H54 (cell line): ENCODE measurements at regions not wholly inside any gene's neighbourhood (a gene's known extent, or its start where the extent isn't known, plus 50 kb on each side); places are given as distances from the start of the nearest gene placed in this dataset.

Experiments used
- DNase-seq: peaks from one replicate; pipeline ENCODE4 v3.0.0; 2011; ENCODE audit warnings: low spot score, mixed read lengths; ENCODE audit not compliant: insufficient read length
- FAIRE-seq: peaks from 3 replicates; lab custom pipeline; 2011; peaks lifted over from hg19 to GRCh38; lab: Jason Lieb, UNC
- POLR2A ChIP-seq: IDR thresholded peaks from 2 replicates; pipeline ENCODE4 v1.6.1; 2011; ENCODE audit warnings: low read depth, mild to moderate bottlenecking, low read length

DNA sequence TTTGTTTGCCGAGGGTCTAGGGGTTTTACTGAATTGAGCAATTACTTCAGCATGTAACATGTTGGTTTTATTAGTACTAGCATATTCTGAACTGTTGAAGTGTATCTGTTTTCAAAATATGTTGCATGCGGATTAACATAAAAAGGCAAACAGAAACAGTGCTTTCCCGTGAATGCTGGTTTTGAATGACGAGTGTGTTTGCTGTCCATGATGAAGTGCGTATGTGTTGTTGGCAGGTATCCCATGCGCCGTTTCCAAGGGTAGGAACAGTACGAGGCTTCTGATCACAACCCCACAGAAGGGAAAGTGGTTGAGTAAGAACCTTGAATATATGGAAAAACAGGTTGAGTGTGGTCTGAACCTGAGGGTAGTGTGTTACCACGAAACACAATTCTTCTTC is 232.9 kb downstream of the SAMD5 start:
- TF ChIP-seq POLR2A = no peak
- no peak for FAIRE-seq

DNA sequence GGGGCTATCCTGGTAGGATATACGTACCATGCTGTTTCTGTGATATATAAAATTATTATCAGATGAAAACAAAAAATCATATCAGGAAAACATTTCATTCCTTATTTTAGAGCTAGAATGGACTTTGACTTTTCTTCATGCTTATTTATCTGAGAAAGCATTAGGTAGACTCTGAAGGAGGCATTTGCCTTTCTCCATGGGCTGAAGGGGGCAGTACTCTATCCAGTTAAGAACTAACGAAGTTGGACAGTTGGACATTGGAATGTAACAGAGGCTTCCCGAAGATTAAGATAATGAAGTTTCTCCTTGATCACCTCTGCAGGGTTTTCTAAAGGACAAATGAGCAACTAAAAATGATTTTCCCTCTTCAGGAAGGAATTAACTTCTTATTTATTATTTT is 233.9 kb downstream of the SAMD5 start:
- no peak for TF ChIP-seq POLR2A
- DNase-seq = no peak
- no peak for FAIRE-seq

More for the DNA sequence above, 232.9 kb downstream of the SAMD5 start:
- DNase-seq = no peak

DNA sequence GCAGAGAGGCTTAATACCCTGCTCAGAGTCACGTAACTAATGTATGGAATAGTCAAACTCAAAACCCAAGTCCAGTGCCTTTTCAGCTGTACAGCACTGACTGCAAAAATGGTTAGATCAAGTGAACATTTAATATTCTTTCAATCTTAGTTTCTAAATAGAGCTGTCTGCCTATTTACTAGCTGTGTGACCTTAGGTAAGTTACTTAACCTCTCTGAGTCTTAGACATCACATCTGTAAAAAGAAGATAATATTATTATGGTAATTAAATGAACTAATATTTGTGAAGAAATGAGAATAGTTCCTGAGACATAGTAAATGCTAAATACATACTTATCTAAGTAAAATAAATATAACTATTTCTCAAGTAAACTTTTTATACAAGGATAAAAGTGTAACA is 235.5 kb downstream of the SAMD5 start:
- FAIRE-seq (no peak), DNase-seq (no peak)
- no peak for TF ChIP-seq POLR2A

DNA sequence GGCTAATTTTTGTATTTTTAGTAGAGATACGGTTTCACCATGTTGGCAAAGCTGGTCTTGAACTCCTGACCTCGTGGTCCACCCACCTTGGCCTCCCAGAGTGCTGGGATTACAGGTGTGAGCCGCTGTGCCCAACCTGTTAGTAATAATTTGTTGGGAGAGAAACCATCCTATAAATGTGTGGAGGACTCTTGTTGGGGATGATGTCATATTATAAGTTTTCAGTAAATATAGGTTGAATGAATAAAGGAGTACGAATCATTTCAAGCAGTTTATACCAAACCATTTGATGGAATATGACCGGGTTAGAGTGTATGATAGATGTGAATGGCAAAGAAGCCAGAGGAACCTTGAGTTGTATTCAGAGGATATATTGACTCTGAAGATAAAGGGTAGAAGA is 240.8 kb downstream of the SAMD5 start:
- no peak for DNase-seq
- no peak for FAIRE-seq
- no peak for TF ChIP-seq POLR2A

DNA sequence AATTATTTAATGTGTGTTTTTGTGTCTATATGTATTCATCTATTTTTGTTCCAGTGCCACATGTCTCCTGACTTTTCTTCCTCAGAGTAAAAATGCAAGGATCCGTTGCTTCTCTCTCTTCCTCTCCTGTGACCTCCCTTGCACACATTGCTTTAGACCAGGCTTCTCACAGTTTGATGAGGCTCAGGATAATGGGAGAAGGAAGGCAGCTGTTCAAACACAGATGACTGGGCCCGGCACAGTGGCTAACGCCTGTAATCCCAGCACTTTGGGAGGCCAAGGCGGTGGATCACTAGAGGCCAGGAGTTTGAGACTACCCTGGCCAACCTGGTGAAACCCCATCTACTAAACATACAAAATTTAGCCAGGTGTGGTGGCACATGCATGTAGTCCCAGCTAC is 241.9 kb downstream of the SAMD5 start:
- TF ChIP-seq POLR2A = no peak
- DNase-seq = no peak
- FAIRE-seq = no peak

DNA sequence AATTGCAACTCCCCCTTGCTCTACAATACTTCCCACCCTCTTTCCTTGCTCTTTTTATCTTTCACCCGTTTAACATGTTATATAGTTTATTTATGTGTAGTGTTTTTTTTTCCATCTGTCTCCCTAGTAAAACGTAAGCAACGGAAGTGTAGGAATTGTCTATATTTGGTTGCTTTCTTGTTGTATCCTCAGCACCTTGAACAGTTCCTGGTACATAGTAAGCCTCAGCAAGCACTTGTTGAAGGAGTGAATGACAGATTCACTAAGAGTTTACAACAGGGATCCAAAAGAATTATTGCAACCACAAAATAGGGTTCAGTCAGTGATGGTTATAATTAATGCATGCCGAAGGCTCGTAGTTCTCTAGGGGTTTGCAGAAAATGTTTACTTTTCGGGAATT is 242.7 kb downstream of the SAMD5 start:
- no peak for TF ChIP-seq POLR2A
- FAIRE-seq (no peak), DNase-seq (no peak)

DNA sequence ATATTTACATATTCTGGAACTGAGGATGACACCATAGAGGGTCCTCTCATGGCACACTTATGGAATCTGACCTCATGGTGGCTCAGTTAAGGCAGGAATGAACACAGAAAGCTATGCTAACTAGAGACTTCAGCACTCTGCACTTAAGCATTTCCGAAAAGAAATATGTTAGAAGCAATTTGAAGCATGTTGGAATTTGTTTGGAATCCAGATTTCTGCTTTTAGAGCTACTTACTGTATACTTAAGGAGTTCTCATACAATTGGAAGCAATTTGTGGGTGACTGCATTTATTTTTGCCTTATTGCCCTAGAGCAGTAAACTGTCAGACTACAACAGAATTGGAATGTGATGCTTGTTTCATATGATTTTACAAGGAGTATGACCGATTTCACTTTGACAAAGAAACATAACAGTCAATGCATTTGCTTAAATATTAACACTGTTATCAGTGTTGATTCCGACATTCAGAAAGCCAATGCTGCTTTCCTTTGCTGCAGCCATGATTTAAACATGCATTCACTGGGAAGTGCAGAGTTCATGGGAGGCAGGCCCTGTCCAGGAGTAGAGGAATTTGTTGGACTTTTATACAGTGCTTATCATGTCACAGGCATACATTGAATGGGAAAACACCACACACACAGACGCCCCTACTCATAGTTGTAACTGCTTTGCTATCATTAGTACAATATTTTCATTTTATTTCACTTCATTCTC is 244.4 kb downstream of the SAMD5 start:
- no peak for FAIRE-seq
- DNase-seq = no peak
- no peak for TF ChIP-seq POLR2A

DNA sequence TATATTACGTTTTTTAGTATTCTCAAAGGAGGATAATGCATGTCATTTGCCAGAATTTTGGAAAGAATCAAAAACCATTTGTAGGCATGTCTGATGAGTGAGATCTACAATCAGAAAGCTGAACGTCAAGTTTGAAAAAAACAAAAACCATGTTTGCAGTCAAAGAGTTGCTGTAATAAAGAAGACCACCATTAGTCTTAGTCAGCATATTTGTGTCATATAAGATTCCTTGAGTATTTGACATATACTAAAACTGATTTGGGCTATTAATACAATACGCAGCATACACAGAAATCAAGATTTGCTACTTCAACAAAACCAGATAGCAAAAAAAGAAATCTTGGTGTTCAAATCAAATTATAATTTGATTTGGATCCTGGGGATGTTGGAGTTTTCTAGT is 247.5 kb downstream of the SAMD5 start:
- DNase-seq = no peak
- no peak for FAIRE-seq
- TF ChIP-seq POLR2A = no peak

DNA sequence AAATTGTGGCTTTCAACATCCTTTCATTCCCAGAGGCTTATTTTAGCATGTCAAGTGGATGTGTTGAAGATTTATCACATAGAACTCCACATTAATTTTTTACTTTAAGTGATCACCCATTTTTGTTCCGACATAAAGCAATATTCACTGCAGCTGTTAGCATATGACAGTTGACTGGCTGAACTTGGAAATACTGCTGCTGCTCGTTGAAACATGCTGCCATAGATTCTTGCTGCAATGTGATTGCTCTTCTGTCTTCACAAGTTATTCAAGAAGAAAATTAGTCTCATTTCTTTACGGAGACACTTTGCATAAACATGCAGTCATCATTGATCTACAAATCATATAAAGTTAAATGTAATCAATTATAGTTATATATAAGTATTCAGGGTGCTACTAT is 248.4 kb downstream of the SAMD5 start:
- TF ChIP-seq POLR2A = no peak
- no peak for DNase-seq
- no peak for FAIRE-seq

DNA sequence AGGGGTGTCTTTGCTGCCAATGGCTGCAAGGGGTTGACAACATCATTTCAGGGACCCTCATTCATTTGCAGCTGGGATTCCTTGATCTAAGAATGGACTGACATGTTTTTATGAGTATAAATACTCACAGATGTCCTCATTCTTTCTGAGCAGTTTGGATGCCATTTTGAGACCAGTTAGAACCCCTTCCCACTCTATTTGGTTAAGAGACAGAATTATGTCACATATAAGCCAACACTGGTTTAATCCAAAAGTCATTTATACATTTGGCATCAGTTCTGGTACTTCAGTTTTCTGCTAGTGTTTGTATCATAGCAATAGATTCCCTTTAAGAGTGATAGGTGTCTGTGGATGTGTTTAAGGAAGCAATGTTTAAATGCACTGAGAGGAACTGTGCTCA is 248.8 kb downstream of the SAMD5 start:
- no peak for TF ChIP-seq POLR2A
- FAIRE-seq = no peak
- no peak for DNase-seq

DNA sequence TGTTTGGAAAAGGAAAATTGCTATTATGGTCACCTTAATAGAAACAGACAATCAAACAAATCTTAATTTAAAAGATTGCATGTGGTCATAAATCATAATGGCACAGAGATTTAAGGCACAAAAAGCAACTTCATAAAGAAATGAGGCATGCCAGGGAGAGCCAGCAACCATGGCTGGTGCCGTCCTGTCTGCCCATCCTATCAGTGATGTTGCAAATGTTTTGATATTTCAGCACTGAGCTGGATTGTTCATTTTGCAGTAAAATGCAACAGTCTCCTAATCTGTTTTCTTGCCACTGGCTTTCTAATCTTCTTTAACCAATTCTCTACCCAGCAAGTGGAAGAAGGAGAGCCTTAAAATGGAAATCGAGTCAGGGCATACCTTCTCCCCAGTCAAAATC is 249.8 kb downstream of the SAMD5 start:
- DNase-seq (no peak), FAIRE-seq (no peak)
- no peak for TF ChIP-seq POLR2A

DNA sequence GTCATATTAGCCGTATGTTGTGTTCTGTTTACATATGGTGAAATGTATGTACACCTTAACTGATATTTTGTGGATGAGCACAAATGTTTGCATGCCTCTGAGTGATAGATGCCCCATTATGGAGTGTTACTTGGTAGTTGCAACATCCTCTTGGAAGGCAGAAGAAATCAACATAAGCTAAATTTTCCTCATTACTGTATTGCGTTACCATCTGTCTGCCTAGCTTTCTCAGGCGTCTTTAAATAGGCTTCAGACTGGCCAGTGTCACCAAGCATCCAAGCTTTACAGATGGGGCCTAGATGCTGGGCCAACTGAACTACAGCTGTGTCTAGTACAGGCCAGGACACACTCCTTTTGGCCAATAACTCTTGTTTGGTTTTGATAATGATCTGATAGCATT is 250.6 kb downstream of the SAMD5 start:
- FAIRE-seq (no peak), DNase-seq (no peak)
- no peak for TF ChIP-seq POLR2A

DNA sequence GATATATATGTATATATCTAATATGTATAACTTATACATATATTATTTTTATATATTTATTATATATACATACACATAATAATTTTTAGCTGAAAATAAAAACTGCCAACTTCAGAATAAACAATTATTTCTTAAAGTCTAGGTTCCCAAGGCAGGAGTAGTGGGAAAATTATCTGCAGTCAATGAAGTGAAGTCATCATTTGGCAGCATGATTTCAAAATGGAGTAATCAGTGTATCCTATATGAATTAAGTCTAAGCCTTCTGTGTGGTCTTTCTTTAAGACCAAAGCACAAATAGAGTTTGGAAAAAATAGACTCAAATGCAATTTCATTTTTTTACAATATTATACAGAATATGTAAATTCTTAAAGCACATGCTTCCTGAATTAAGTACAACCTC is 251.0 kb downstream of the SAMD5 start:
- DNase-seq (no peak), FAIRE-seq (no peak)
- TF ChIP-seq POLR2A = no peak

DNA sequence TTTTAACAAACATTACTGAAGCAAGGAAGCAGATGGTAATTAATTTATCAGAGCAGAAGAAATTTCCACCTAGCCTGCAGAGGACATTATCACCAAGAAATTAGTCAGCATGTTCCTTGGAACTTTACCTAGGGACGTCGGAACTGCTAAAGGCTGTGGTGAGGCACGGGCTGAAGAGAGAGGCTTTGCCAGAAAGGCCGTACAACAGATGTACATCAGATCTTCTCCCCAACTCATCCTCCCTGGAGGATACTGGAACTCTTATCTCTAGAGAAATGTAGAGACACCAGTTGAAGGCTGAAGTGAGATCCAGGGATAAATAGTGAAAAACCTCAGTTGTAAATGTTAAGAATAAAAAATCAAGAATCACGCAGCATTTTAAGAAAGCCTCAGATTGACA is 257.1 kb downstream of the SAMD5 start:
- no peak for DNase-seq

DNA sequence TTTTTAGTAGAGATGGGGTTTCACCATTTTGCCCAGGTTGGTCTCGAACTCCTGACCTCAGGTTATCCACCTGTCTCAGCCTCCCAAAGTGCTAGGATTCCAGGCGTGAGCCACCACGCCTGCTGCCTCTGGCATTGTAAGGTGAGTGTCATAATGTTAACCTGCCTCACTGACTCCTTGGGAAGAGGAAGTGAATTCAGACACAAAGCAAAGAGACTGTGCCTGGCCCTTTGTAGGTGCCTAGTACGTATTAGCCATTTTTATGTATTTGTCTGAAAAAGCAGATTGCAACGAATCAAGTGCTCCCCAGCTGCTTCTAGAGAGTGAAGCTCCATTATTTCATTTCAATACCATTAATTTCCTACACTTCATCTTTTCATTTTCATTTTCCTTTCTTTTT is 260.5 kb downstream of the SAMD5 start:
- DNase-seq (no peak), FAIRE-seq (no peak)
- no peak for TF ChIP-seq POLR2A

More for the DNA sequence above, 257.1 kb downstream of the SAMD5 start:
- TF ChIP-seq POLR2A = no peak
- FAIRE-seq = no peak
